H1 (cell line): ENCODE measurements at regions not wholly inside any gene's neighbourhood (a gene's known extent, or its start where the extent isn't known, plus 50 kb on each side); places are given as distances from the start of the nearest gene placed in this dataset.

Source experiments
- TAF1 ChIP-seq: IDR thresholded peaks from 2 replicates; pipeline ENCODE4 v1.6.1; 2011; ENCODE audit warnings: mild to moderate bottlenecking, low read depth, low read length
- TF ChIP-seq, protein P1 (sequence below), 3 experiments: IDR thresholded peaks; 1 replicate in 2 of 3; 2 replicates in 1 of 3; pipeline versions ENCODE4 v1.5.1 to v1.6.1; 2011; ENCODE audit warnings: low read length in 3 of 3, mild to moderate bottlenecking in 3 of 3, inconsistent platforms in 2 of 3, low read depth in 1 of 3, moderate library complexity in 1 of 3; ENCODE audit not compliant: insufficient read depth in 1 of 3; ENCODE audit errors: control extremely low read depth in 1 of 3

DNA sequence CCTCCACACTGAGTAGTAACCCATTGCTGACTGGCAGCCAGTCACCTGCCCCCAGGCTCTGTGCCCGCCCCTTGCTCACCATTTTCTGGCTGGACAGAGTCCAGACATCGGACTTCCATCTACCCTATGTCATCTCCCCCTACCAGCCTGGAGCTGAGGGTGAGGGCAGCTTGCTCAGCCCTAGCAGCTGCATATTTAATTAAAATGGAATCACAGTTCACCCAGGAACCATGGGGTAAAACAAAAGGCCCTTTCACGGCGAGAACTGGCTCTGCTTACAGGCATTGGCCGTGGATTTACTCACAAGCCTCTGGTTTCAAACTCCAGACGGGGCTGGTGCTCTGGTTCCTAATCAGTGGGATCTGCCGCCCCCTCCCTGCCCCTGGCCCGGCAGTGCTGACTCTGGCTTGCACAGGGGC is 94.9 kb upstream of the ATP2B2 start:
- TF ChIP-seq TAF1 = no peak
- TF ChIP-seq, protein P1, sequence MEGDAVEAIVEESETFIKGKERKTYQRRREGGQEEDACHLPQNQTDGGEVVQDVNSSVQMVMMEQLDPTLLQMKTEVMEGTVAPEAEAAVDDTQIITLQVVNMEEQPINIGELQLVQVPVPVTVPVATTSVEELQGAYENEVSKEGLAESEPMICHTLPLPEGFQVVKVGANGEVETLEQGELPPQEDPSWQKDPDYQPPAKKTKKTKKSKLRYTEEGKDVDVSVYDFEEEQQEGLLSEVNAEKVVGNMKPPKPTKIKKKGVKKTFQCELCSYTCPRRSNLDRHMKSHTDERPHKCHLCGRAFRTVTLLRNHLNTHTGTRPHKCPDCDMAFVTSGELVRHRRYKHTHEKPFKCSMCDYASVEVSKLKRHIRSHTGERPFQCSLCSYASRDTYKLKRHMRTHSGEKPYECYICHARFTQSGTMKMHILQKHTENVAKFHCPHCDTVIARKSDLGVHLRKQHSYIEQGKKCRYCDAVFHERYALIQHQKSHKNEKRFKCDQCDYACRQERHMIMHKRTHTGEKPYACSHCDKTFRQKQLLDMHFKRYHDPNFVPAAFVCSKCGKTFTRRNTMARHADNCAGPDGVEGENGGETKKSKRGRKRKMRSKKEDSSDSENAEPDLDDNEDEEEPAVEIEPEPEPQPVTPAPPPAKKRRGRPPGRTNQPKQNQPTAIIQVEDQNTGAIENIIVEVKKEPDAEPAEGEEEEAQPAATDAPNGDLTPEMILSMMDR (IDR thresholded peaks at IDR 0.05; ENCODE audit: control extremely low read depth in 1 of 3, insufficient read depth in 1 of 3, low read depth in 1 of 3, low read length in 3 of 3) = no peak
